Right lung (tissue), 2 donors: ENCODE measurements at regions not wholly inside any gene's neighbourhood (a gene's known extent, or its start where the extent isn't known, plus 50 kb on each side); places are given as distances from the start of the nearest gene placed in this dataset.

Experiments
- DNase-seq, 2 donors: peaks; one replicate each; pipeline ENCODE4 v3.0.0-alpha.2; 2013

DNA sequence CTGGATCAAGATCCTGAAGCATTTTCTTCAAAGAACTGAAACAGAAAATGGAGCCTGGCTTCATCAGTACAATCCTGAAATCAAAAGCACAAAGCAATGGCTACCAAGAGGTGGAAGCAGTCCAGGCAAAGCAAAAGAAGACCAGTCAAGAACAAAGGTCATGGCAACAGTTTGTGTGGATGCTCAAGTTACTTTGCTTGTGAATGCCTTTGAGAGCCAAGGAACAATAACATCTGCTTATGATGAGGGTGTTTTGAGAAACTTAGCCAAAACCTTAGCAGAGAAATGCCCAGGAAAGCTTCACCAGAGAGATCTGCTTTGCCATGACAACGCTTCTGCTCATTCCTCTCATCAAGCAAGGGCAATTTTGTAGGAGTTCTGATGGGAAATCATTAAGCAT is 723.1 kb downstream of the TMEM182 start:
- DNase-seq, result no peak

DNA sequence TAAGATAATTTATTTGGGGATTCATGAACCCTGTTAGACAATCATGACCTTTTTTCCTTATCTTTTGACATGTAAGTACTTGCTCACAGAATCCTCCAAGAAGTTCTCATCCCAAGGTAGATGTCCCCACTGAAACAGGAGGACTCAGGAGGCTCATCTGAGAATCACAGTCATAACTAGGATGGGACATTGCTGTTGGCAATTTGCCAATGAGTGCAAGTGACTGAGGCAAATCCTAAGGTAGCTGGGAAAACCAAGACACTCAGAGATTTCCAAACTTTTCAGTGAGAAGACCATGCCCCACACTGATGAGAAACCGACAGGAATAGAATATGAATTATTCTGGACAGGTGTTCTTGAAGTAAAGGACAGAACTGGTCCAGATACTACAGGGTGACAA is 735.0 kb downstream of the TMEM182 start:
- no peak for DNase-seq

DNA sequence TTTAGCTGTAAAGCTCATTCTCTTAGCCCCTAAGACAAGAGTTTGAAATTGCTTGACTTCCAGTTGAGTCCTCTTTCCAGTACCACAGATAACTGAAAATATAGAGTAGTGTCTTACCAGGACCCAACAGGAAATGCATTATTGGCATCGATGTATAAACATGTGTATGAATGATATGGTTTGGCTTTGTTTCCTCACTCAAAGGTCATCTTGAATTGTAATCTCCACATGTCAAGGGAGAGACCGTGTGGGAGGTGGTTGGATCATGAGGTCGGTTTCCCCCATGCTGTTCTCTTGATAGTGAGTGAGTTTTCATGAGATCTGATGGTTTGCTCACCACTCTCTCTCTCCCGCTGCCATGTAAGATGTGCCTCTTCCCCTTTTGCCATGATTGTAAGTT is 745.0 kb downstream of the TMEM182 start:
- DNase-seq, result no peak

GRCh38 chr2:103512442-103512841 is 750.6 kb downstream of the TMEM182 start:
- DNase-seq, result no peak

GRCh38 chr2:103520547-103520946 is 758.7 kb downstream of the TMEM182 start:
- DNase-seq, result no peak

DNA sequence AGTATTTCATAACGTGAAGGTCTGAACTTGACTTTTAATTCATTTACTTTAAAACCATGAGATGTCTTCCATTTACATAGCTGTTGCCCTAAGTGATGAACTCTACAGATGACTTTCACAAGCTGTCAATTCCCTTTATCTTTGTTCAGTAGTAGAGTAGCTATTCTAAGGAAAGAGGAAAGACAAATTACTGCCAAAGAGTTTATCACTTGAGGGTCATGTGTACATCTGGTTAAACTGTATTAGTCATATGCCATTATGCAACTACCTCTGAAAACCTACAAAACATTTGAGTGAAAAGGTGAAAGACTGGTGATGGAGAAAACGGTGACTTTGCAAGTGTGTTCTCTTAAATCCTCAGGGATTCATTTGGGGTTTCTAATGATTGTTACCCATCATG is 763.9 kb downstream of the TMEM182 start:
- DNase-seq, result no peak

DNA sequence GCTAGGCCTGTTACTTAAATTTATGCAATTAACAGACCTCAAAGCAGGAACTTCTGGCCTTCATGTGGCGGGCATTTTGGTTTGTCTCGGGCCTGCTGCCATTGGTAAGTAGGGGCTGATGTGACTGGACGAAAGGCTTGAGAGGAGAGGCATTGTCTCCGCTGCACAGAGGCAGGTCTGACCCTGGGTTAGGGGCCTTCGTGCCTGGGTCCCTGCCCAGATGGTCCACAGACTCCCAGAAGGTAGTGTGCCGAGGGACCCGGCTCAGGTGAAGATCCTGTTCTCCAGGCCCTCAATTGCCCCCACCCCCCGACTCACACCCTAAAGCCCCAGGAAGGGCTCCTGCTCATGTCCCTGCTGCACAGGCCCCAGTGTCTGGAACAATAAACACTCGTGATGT is 764.9 kb downstream of the TMEM182 start:
- no peak for DNase-seq

DNA sequence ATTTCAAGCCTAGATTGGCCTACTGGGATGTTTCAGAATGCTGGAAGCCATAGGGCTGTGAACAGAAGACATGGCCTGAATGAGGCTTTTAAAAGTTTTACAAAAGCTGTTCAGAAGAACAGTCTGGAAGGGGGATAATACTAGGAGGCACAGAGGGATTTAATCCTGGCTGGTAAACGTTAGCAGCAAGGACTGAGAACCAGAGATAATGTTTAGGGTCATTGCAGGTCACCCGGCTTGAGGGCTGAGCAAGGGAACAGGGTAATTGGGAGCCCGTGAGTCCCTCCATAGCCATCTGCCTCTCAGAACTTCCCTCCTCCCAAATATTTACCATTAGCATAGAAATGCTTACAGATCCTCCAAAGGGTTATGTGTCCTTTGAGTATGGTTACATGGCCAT is 765.4 kb downstream of the TMEM182 start:
- DNase-seq, result no peak

GRCh38 chr2:103529798-103530502 is 768.1 kb downstream of the TMEM182 start:
- DNase-seq, result no peak

DNA sequence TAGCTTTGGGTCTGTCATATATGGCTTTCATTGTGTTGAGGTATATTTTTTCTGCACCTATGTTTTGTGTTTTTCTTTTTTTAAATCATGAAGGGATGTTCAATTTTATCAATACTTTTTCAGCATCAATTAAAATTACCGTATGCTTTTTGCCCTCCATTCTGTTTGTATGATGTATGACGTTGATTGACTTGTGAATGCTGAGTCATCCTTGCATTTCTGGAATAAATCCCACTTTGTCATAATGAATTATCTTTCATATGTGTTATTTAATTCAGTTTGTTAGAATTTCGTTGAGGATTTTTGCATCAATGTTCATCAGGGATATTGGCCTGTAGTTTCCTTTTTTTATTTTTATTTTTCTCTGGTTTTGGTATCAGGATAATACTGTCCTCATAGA is 790.9 kb downstream of the TMEM182 start:
- no peak for DNase-seq

DNA sequence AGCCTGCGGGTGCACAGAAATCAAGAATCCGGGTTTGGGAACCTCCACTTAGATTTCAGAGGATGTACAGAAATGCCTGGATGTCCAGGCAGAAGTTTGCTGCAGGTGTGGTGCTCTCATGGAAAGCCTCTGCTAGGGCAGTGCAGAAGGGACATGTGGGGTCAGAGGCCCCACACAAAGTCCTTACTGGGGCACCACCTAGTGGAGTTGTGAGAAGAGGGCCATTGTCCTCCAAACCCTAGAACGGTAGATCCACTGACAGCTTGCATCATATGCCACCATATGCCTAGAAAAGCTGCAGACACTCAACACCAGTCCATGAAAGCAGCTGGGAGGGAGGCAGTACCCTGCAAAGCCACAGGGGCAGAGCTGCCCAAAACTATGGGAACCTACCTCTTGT is 833.0 kb downstream of the TMEM182 start:
- DNase-seq, result no peak

GRCh38 chr2:103605071-103605780 is 843.4 kb downstream of the TMEM182 start:
- DNase-seq, result no peak

DNA sequence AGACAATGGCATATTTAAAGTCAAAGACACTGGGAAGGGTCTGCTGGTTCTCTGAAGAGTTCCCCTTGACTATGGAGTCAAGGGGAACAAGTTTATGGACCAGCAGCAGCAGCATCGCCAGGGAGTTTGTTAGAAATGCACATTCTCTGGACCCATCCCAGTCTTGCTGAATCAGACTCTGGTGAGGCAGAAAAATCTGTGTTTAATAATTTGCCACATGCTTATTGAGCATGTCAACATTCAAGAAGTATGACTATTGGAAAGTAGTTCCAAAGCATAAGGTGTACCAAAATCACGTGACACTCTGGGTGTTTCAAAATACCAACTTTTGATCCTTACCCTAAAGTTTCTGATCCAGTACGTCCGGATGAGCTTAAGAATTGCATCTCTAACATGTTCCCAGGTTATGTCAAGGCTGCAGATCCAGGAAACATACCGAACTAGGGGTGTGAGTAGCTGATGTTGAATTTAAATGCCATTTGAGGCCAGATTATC is 853.8 kb downstream of the TMEM182 start:
- no peak for DNase-seq

DNA sequence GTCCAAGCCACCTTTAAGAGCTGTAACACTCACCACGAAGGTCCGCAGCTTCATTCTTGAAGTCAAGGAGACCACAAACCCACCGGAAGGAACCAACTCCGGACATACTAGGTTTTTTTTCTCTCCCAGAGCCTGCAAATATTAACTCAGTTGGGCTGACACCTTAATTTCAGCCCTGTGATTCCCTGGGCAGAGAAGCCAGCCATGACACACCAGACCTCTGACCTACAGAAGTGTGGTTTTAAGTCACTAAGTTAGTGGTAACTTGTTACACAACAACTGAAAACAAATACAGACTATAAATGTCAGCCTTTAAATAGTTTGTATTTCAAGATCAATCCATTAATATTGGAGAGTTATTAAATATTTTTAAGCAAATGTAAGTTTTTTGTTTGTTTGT is 855.1 kb downstream of the TMEM182 start:
- DNase-seq, result no peak

- no peak for DNase-seq
Observed at GRCh38 chr2:103618112-103618511, 856.3 kb downstream of the TMEM182 start.

DNA sequence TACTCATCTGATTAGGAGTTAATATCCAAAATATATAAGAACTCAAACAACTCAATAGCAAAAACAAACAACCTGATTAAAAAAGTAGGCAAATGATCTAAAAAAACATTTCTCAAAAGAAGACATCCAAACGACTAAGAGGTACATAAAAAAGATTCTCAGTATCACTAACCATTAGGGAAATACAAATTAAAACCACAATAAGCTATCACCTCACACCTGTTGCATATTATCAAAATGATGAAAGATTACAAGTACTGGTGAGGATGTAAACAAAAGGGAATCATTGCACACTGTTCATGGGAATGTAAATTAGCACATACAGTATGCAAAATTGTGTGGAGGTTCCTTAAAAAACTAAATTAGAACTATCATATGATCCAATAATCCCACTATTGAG is 865.5 kb downstream of the TMEM182 start:
- DNase-seq, result no peak

DNA sequence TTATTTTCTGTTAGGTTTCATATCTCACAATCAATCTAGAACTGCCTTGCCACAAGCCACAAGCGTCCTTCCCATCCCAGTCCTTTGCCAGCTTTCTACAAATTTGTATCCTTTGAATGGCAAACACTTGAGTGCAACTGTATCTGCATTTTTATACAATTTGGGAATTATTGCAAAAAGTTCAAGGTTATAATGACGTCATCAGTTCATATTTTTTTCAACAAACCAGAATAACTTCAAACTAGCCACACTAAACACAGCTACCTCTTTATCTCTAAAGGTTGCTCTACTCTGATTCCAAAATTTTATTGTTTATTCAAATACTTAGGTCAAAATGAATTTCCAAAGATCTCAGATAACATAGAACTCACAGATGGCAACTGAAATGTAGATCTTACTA is 877.1 kb downstream of the TMEM182 start:
- no peak for DNase-seq

DNA sequence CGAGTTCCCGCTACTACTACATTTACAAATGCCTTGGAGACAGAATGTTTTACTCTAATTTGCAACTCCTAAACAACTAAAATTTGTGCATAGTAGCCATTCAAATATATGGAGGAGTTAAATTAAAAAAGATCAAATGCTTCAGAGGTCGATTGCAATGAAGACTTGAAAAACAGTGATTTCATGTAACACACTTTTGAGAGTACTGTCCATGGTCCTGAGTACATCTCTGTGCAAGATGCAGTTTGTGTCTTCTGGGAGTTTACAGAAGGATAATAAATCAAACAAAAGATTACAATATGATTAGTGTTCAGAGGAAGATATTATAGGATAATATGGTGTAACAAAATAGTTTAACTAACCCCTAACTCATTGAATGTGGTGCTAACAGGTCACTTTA is 894.7 kb downstream of the TMEM182 start:
- DNase-seq, result peak in 1 of 2 donors; percentile 1

DNA sequence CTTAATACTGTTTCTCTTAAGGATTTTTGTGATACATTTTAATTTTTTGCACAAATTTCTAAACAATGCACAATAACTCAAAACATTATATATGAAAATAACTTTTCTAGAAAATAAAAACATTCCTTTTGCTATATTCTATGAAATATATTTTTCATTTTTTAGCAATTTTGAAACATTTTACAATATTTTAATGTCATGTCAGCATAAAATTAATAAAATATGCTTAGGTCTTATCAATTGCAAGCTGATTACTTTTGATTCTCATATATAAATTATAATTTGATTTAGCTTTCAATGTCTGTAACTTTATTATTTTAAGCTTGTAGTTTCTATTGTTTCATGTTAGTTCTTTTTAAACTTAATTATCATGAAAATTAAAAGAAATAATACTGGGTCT is 898.7 kb downstream of the TMEM182 start:
- DNase-seq, result no peak

DNA sequence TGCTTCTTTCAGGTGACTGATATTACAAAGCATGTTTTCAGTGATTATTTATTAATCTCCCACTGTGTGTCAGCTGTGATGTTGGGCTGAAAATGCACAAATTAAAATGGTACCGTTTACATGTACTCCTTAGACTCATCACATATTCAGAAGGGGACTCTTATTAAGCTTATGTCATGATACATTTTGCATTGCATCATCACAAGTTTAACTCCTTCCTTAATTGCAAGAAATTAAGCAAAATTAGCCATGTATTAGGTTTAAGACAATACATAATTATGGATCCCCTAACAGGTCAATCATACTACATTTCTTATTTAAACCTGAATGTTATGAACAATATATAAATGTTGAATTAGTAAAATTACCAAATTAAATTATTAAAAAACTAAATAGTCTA is 899.1 kb downstream of the TMEM182 start:
- DNase-seq, result no peak

DNA sequence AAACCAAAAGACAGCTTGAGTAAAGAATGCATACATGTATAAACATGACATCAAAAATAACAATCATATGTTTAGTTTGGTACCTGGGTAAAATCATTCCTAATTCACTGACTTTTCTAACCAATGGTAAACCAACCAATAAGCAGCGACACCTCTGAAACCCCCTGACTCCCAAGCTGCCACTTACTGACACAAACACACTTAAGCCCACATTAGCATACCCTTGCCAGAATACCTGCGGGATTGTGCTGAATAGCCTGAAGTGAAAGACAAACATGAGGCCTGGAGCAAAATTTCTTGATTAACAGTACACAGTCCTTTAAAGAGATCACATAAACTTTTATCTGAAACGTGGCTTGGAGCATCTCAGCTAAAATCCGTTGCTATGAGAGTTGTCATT is 902.9 kb downstream of the TMEM182 start:
- DNase-seq, result no peak

- no peak for DNase-seq
Observed at GRCh38 chr2:103667335-103667884, 905.6 kb downstream of the TMEM182 start.

DNA sequence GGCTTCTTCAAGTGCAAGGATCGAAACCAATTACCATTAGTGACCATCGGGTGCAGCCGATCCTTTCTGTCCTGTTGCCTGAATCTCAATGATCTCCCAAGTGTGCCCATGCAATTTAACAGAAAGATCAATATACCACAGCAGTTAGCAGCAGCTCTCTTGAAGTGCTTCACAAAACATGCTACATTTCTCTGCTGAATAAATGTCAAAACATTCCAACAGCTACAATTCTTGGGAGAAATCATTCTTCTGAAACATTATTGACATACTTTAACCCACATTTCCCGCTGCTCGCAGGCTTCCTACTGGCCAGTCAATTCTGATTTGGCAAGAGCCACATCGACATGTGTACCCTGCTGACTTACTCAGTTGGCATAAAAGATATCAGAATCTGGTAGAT is 907.7 kb downstream of the TMEM182 start:
- DNase-seq, result no peak
